EL (cell line): ENCODE measurements at regions not wholly inside any gene's neighbourhood (a gene's known extent, or its start where the extent isn't known, plus 50 kb on each side); places are given as distances from the start of the nearest gene placed in this dataset.
"Not testable (repeated sequence)": the region's sequence is repeated elsewhere in the genome, so short reads cannot be mapped to it uniquely, and the experiment has no call there.

Experiments used
- DNase-seq: peaks from one replicate; pipeline ENCODE4 v3.0.0-alpha.2; 2016

DNA sequence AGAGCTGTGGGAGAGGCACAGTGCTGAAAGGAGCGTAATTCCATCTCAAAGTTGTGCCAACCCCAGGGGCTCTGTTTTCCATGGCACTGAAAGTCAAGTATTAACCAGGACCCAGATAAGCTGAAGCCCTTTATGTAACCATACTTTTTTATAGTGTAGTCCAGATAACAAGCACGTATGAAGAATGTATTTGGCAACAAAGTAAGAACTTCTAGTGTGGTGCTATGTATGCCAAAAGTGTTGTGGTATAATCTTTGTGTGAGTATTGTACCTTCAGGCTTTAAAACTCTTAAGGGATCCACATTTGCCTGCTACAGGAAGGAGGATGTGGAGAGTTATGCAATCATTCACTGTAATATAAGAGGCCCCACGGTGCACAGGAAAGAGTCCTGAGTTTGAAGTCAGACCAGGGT lies 129.4 kb downstream of the IBTK start:
- DNase-seq: no peak

DNA sequence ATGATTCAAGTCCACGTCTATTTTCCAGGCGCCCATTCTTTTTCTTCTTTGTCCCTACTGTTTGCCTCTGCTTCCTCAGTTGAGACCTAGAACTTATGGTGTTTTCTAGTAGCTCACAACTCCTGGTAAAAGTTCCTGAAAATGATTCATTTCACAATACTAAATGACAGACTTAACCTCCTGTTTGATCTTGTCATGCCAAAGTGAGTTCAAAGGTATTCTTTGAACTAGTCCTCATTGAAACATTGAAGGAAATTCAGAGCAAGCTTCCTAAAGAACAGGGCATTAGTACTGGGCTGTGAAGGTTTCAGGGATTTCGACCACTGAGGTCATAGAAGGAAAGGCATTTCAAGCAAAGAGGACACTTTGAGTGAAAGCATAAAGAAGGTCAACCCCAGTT lies 132.8 kb downstream of the IBTK start:
- DNase-seq: no peak

GRCh38 chr6:82113231-82113630 lies 134.3 kb downstream of the IBTK start:
- DNase-seq: no peak

- no peak for DNase-seq
Measured at GRCh38 chr6:82111818-82112217, 135.7 kb downstream of the IBTK start.

DNA sequence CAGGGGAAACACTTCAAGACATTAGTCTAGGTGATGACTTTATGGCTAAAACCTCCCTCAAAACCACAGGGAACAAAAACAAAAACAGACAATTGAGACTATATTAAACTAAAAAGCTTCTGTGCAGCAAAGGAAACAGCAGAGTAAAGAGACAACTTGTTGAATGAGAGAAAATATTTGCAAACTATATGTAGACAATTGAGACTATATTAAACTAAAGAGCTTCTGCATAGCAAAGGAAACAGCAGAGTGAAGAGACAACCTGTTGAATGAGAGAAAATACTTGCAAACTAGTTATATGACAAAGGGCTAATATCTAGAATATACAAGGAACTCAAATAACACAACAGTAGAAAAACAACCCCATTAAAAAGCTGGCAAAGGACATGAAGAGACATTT lies 136.4 kb downstream of the IBTK start:
- no peak for DNase-seq

GRCh38 chr6:82103171-82103570 lies 144.4 kb downstream of the IBTK start:
- DNase-seq: not testable (repeated sequence)

DNA sequence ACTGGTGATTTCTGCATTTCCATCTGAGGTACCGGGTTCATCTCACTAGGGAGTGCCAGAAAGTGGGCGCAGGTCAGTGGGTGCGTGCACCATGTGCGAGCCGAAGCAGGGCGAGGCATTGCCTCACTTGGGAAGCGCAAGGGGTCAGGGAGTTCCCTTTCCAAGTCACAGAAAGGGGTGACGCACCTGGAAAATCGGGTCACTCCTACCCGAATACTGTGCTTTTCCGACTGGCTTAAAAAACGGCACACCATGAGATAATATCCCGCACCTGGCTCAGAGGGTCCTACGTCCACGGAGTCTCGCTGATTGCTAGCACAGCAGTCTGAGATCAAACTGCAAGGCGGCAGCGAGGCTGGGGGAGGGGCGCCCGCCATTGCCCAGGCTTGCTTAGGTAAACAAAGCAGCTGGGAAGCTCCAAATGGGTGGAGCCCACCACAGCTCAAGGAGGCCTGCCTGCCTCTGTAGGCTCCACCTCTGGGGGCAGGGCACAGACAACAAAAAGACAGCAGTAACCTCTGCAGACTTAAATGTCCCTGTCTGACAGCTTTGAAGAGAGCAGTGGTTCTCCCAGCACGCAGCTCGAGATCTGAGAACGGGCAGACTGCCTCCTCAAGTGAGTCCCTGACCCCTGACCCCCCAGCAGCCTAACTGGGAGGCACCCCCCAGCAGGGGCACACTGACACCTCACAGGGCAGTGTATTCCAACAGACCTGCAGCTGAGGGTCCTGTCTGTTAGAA lies 146.0 kb downstream of the IBTK start:
- DNase-seq: not testable (repeated sequence)

DNA sequence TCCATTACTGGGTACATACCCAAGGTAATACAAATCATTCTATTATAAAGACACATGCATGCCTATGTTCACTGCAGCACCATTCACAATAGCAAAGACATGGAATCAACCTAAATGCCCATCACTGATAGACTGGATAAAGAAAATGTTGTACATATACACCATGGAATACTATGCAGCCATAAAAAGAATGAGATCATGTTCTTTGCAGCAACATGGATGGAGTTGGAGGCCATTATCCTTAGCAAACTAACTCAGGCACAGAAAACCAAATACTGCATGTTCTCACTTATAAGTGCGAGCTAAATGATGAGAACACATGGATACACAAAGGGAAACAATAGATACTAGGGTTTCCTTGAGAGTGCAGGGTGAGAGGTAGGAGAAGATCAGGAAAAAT lies 146.8 kb downstream of the IBTK start:
- not testable (repeated sequence) for DNase-seq

DNA sequence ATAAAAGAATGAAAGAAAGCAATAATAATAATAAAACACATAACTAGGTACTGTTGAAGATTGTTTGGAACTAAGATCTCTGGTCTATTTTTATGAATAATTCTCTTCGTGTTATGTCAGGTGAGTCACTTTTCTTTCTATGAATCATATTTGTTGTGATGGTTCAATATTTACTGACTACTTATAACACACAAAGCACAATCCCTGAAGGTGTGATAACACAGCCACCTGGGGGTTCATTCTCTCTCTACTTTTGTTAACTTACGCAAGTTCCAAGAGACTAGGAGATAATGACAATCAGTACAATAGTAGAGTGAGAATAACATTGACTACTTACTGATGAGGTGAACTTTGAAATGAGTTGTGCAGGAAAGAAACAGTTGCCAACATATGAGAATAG lies 149.9 kb downstream of the IBTK start:
- no peak for DNase-seq

DNA sequence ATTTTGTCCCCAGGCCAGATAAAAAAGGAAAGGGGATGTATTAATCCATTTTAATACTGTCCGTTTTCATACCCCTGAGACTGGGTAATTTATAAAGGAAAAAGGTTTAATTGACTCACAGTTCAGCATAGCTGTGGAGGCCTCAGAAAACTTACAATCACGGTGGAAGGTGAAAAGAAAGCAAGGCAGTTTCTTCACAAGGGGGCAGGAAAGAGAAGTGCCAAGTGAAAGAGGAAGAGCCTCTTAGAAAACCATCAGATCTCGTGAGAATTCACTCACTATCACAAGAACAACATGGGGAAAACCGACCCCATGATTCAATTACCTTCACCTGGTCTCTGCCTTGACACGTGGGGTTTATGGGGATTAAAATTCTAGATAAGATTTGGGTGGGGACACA lies 152.5 kb downstream of the IBTK start:
- DNase-seq: no peak

GRCh38 chr6:82094166-82094806 lies 153.3 kb downstream of the IBTK start:
- DNase-seq: no peak

- no peak for DNase-seq
Measured at GRCh38 chr6:82088978-82089771, 158.4 kb downstream of the IBTK start.

DNA sequence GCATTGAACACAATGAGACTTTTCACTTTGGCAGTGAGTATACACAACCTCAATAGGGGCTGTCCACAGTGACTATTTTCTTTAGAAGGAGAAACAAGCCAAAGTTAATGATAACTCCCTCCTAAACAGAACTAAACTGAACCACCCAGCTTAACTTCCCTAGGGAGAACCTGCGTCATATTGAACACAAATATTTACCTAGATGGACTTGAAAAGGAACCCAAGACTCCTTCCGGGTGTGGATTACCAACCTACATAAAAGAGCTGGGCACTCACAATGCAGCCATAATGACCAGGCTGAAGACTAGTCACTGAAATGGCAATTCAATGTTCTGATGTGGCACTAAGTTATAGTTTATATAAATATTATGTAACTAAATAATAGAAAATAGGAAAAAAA lies 160.6 kb downstream of the IBTK start:
- DNase-seq: no peak

- DNase-seq: no peak
Measured at GRCh38 chr6:82085701-82086100, 161.8 kb downstream of the IBTK start.

- no peak for DNase-seq
Measured at GRCh38 chr6:82084324-82084920, 163.1 kb downstream of the IBTK start.

GRCh38 chr6:82083646-82084045 lies 163.9 kb downstream of the IBTK start:
- DNase-seq: peak; percentile 13

DNA sequence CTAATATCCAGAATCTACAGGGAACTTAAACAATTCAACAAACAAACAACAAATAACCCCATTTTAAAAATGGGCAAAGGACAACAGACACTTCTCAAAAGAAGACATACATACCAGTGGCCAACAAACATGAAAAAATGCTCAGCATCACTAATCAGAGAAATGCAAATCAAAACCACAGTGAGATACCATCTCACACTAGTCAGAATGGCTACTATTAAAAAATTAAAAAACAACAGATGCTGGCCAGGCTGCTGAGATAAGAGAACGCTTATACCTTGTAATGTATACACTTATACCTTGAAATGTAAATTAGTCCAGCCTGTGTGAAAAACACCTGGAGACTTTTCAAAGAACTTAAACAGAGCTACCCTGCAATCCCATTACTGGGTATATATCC lies 166.8 kb downstream of the IBTK start:
- DNase-seq: peak; percentile 30

DNA sequence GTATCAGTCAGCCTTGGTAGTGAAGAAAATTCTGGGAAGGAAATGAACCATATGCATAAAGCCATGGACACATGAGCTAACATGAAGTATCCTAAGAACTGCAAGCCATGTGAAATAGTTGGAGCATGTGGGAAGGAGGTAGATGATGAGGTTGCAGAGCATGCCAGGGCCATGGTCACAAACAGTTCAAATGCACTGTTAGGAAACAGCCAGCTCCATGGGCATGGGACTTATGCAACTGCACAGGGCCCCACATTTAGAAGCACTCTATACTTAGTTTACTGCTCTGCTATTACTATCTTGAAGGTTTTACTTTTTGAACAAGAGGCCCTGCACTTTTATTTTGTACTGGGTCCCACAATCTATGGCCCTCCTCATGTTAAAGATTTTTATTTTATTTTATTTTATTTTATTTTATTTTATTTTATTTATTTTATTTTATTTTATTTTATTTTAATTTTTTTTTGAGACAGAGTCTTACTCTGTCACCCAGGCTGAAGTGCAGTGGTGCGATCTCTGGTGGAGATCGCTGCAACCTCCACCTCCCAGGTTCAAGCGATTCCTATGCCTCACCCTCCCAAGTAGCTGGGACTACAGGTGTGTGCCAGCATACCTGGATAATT lies 169.1 kb downstream of the IBTK start:
- DNase-seq: no peak

GRCh38 chr6:82076916-82077315 lies 170.6 kb downstream of the IBTK start:
- peak; percentile 9 for DNase-seq

DNA sequence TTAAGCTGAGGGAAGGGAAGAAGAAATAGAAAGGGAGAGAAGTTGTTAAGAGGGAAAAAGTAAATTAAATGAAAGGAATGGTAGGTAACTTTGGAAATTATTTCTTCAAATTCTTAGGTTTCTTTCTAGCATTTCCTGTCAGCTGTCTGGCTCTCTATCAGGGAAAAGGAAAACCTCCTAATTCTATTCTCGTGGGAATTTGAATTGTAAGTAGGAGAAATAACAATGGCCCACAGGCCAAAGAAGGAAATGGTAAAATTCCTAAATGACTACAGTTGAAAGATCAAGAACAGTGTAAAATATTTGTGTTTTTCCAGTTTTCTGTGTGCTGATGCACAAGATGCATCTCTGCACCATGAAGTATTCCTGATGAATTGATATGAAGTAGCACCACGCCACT lies 173.0 kb downstream of the IBTK start:
- no peak for DNase-seq

DNA sequence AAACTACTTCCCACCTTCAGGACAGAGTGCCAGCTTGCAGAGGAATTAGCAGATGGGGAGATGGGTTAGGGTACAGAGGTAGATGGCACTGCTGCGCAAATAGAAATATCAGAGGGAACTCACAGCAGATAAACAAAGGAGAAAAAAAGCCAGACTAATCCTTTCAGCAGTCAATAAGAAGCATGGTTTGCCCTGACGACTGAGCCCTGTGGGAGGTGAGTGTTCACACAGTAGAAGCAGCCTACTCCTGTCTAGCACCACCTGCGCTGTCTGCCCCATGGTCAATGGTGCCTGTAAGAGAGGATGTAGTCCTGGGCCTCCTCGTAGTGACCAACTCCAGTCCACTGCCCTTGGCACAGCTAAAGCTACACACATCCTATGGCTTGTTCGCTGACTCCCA lies 174.1 kb downstream of the IBTK start:
- DNase-seq: no peak

DNA sequence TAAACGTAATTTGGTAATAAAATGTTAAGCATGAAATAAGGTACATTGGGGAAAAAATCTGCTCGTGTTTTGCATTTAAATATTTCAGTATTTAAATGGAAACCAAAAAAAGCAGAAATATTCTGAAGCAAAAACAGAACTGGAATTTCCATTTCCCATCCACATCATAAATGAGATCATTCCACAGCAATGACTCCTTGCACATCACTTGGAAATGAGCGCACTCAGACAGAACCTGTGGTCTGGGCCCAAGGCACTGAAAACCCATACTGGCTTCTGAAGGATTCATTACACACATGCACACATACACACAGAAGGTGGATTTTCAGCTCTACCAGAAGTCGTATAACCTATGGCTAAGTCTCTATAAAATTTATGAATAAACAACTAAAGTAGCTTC lies 174.8 kb downstream of the IBTK start:
- DNase-seq: peak; percentile 75

DNA sequence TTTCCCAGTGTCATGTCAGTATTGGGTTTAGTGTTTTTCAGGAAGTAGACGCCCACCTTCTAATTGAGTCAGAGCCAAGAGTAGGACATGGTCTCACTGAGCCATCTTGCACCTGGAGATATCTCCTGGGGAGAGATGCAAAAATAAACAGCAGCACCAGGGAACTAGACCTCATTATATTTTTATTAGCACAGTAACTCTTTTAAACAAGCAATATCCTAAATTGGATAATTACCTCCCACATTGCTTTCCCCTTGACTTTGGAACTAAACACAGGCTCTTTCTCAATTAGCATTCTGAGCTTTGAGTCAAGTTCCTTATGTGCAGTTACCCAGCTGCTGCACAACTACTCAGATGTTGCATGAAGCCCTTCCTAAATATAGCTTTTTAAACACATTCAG lies 175.4 kb downstream of the IBTK start:
- no peak for DNase-seq
